Gastrocnemius medialis (tissue), 4 donors: ENCODE measurements at regions not wholly inside any gene's neighbourhood (a gene's known extent, or its start where the extent isn't known, plus 50 kb on each side); places are given as distances from the start of the nearest gene placed in this dataset.

Experiments used
- CTCF ChIP-seq, 5 experiments: fragments of 450-650 bp in 3 of 5; fragments of 200-600 bp in 2 of 5; sonication (generic) in 2 of 5; IDR thresholded peaks in 4 of 5; conservative IDR thresholded peaks in 1 of 5; 1 replicate in 4 of 5; 2 replicates in 1 of 5; pipeline ENCODE4 v1.5.1; 2016 to 2019; ENCODE audit warnings: antibody characterized with exemption in 5 of 5, mild to moderate bottlenecking in 3 of 5, moderate library complexity in 3 of 5
- POLR2A ChIP-seq, 2 donors: fragments of 450-650 bp; IDR thresholded peaks; one replicate each; pipeline ENCODE4 v1.6.1; 2017; ENCODE audit warnings: antibody characterized with exemption in 2 of 2, mild to moderate bottlenecking in 2 of 2, moderate library complexity in 2 of 2

- TF ChIP-seq POLR2A (IDR thresholded peaks at IDR 0.05) (no peak), CTCF (IDR thresholded peaks at IDR 0.05 in 4 of 5, conservative IDR thresholded peaks at IDR 0.05 in 1 of 5) (no peak)
Observed at GRCh38 chr3:67311440-67311839, 313.3 kb downstream of the KBTBD8 start.
